Transverse colon (tissue), 4 donors: ENCODE measurements at regions not wholly inside any gene's neighbourhood (a gene's known extent, or its start where the extent isn't known, plus 50 kb on each side); places are given as distances from the start of the nearest gene placed in this dataset.

ENCODE experiments used
- EP300 ChIP-seq: sonication (generic); formaldehyde crosslinking; IDR thresholded peaks from one replicate; pipeline ENCODE4 v1.6.1; 2017; ENCODE audit warnings: antibody characterized with exemption, low read depth
- POLR2A ChIP-seq: fragments of 450-650 bp; IDR thresholded peaks from one replicate; pipeline ENCODE4 v1.6.1; 2016; ENCODE audit warnings: antibody characterized with exemption, mild to moderate bottlenecking, moderate library complexity
- POLR2AphosphoS5 ChIP-seq, 3 donors: sonication (generic); formaldehyde crosslinking; IDR thresholded peaks; one replicate each; pipeline ENCODE4 v1.6.1; 2016; ENCODE audit warnings: antibody characterized with exemption in 3 of 3
- TF ChIP-seq, protein P1 (sequence below), 5 experiments: fragments of 200-600 bp in 3 of 5; fragments of 450-650 bp in 2 of 5; sonication (generic) in 3 of 5; IDR thresholded peaks; 1 replicate in 2 of 5; 2 replicates in 3 of 5; pipeline ENCODE4 v1.5.1; 2016 to 2017; ENCODE audit warnings: antibody characterized with exemption in 5 of 5, inconsistent platforms in 3 of 5, mild to moderate bottlenecking in 2 of 5, moderate library complexity in 1 of 5

DNA sequence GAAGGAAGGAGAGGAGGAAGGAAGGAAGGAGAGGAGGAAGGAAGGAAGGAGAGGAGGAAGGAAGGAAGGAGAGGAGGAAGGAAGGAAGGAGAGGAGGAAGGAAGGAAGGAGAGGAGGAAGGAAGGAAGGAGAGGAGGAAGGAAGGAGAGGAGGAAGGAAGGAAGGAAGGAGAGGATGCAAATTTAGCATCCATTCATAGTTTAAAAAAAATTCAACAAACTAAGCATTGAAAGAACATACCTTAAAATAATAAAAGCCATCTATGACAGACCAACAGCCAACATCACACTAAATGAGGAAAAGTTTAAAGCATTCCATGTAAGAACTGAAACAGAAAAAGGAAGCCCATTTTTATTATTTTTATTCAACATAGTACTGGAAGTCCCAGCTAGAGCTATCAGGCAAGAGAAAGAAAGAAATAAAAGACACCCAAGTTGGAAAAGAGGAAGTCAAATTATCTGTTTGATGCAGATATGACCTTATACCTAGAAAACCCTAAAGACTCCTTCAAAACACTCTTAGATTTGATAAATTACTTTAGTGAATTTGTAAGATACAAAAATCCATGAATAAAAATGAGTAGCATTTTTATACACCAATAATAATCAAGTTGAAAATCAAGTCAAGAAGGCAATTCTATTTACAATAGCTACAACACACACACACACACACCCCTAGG is 52.2 kb upstream of the FXR1 start:
- TF ChIP-seq, protein P1, sequence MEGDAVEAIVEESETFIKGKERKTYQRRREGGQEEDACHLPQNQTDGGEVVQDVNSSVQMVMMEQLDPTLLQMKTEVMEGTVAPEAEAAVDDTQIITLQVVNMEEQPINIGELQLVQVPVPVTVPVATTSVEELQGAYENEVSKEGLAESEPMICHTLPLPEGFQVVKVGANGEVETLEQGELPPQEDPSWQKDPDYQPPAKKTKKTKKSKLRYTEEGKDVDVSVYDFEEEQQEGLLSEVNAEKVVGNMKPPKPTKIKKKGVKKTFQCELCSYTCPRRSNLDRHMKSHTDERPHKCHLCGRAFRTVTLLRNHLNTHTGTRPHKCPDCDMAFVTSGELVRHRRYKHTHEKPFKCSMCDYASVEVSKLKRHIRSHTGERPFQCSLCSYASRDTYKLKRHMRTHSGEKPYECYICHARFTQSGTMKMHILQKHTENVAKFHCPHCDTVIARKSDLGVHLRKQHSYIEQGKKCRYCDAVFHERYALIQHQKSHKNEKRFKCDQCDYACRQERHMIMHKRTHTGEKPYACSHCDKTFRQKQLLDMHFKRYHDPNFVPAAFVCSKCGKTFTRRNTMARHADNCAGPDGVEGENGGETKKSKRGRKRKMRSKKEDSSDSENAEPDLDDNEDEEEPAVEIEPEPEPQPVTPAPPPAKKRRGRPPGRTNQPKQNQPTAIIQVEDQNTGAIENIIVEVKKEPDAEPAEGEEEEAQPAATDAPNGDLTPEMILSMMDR (IDR thresholded peaks at IDR 0.05): no peak
- no peak for TF ChIP-seq EP300
- TF ChIP-seq POLR2A: no peak
- TF ChIP-seq POLR2AphosphoS5 (IDR thresholded peaks at IDR 0.05): no peak
